H1 (cell line): ENCODE measurements at regions not wholly inside any gene's neighbourhood (a gene's known extent, or its start where the extent isn't known, plus 50 kb on each side); places are given as distances from the start of the nearest gene placed in this dataset.
A peak's percentile ranks its signal among the peaks of the same experiment; 100 is the strongest.

Source experiments
- CTCF ChIA-PET: fragments of 300-600 bp; sonication (Branson Sonifier 250); formaldehyde crosslinking; loops from one replicate; lab custom pipeline; 2021; ENCODE audit not compliant: partially characterized antibody; lab: Charles Lee
- POLR2A ChIA-PET: fragments of 300-600 bp; sonication (Branson Sonifier 250); formaldehyde crosslinking; loops from one replicate; lab custom pipeline; 2021; ENCODE audit warnings: inconsistent platforms; ENCODE audit not compliant: partially characterized antibody; lab: Charles Lee
- DNase-seq, 2 experiments: peaks; one replicate each; pipeline versions ENCODE4 v3.0.0 to v3.0.0-alpha.2; 2010 to 2022; ENCODE audit warnings: low spot score in 2 of 2, low read depth in 1 of 2, mixed read lengths in 1 of 2
- FAIRE-seq: peaks from 2 replicates; lab custom pipeline; 2011; peaks lifted over from hg19 to GRCh38; lab: Jason Lieb, UNC
- H2AFZ ChIP-seq: 2 replicates; pipeline ENCODE4 v1.8.1; 2012; ENCODE audit warnings: low read length, inconsistent platforms
- H2AK5ac ChIP-seq: 2 replicates; pipeline ENCODE4 v1.6.1; 2013; ENCODE audit warnings: low read depth, low read length
- H2BK120ac ChIP-seq: replicated peaks from 2 replicates; pipeline ENCODE3; 2013; ENCODE audit warnings: low read depth, low read length, inconsistent platforms
- H2BK12ac ChIP-seq: 2 replicates; pipeline ENCODE4 v1.6.1; 2013; ENCODE audit warnings: low read depth, low read length
- H2BK15ac ChIP-seq: 2 replicates; pipeline ENCODE4 v1.6.1; 2013; ENCODE audit warnings: low read length
- H2BK20ac ChIP-seq: 2 replicates; pipeline ENCODE4 v1.6.1; 2013; ENCODE audit warnings: low read length
- H2BK5ac ChIP-seq: 2 replicates; pipeline ENCODE4 v1.6.1; 2013; ENCODE audit warnings: low read depth, low read length
- H3K14ac ChIP-seq: 2 replicates; pipeline ENCODE4 v1.6.1; 2013; ENCODE audit warnings: inconsistent platforms; ENCODE audit not compliant: insufficient read length
- H3K18ac ChIP-seq: 2 replicates; pipeline ENCODE4 v1.6.1; 2013; ENCODE audit warnings: low read length; ENCODE audit errors: extremely low read depth
- H3K23ac ChIP-seq: 2 replicates; pipeline ENCODE4 v1.6.1; 2013; ENCODE audit warnings: inconsistent platforms; ENCODE audit not compliant: insufficient read length
- H3K23me2 ChIP-seq: 2 replicates; pipeline ENCODE4 v1.6.1; 2013; ENCODE audit warnings: low read depth, low read length
- H3K27ac ChIP-seq: 2 replicates; pipeline ENCODE4 v1.6.1; 2011; ENCODE audit warnings: low read depth, low read length, inconsistent platforms
- H3K27me3 ChIP-seq, 4 experiments: replicated peaks in 1 of 4; 1 replicate in 1 of 4; 2 replicates in 3 of 4; pipeline versions ENCODE4 v1.6.1 to v1.8.1; 2011 to 2013; ENCODE audit warnings: low read length in 3 of 4, mild to moderate bottlenecking in 3 of 4, inconsistent platforms in 2 of 4, mixed read lengths in 2 of 4, moderate library complexity in 1 of 4; ENCODE audit not compliant: control insufficient read depth in 3 of 4, insufficient read depth in 3 of 4; ENCODE audit errors: extremely low read depth in 1 of 4
- H3K36me3 ChIP-seq, 4 experiments: 2 replicates each; pipeline versions ENCODE4 v1.6.1 to v1.8.1; 2011 to 2013; ENCODE audit warnings: mild to moderate bottlenecking in 4 of 4, low read length in 3 of 4, moderate library complexity in 2 of 4, control low read depth in 1 of 4, inconsistent platforms in 1 of 4; ENCODE audit not compliant: insufficient read depth in 4 of 4, control insufficient read depth in 2 of 4
- H3K4ac ChIP-seq: replicated peaks from 2 replicates; pipeline ENCODE3; 2013; ENCODE audit warnings: low read length, low read depth, mixed read lengths, inconsistent platforms; ENCODE audit not compliant: insufficient read length
- H3K4me1 ChIP-seq, 4 experiments: replicated peaks in 1 of 4; 1 replicate in 1 of 4; 2 replicates in 3 of 4; pipeline versions ENCODE4 v1.6.1 to v1.8.1; 2011 to 2013; ENCODE audit warnings: low read length in 3 of 4, inconsistent platforms in 2 of 4, mixed read lengths in 1 of 4; ENCODE audit not compliant: insufficient read depth in 4 of 4, control insufficient read depth in 3 of 4
- H3K4me2 ChIP-seq, 2 experiments: 2 replicates each; pipeline versions ENCODE4 v1.6.1 to v1.8.1; 2011 to 2013; ENCODE audit warnings: low read depth in 2 of 2, low read length in 2 of 2, control low read depth in 1 of 2, inconsistent platforms in 1 of 2, mild to moderate bottlenecking in 1 of 2; ENCODE audit not compliant: insufficient read depth in 1 of 2
- H3K4me3 ChIP-seq, 4 experiments: fragments of 200-600, 300-600 bp in 1 of 4; sonication (generic), shearing (Covaris generic), sonication (Bioruptor Twin) in 1 of 4; 2 replicates each; pipeline versions ENCODE4 v1.5.1 to v1.8.1; 2011 to 2016; ENCODE audit warnings: low read length in 4 of 4, low read depth in 3 of 4, control low read depth in 2 of 4, inconsistent platforms in 2 of 4, mild to moderate bottlenecking in 2 of 4, mixed read lengths in 1 of 4, moderate library complexity in 1 of 4; ENCODE audit not compliant: insufficient read depth in 2 of 4; ENCODE audit errors: extremely low read depth in 1 of 4
- H3K56ac ChIP-seq: replicated peaks from 2 replicates; pipeline ENCODE3; 2013; ENCODE audit warnings: low read depth, mild to moderate bottlenecking, mixed read lengths, low read length, inconsistent platforms; ENCODE audit not compliant: insufficient read length
- H3K79me1 ChIP-seq: 2 replicates; pipeline ENCODE4 v1.6.1; 2013; ENCODE audit warnings: low read depth, low read length, control low read depth
- H3K79me2 ChIP-seq, 2 experiments: 2 replicates each; pipeline versions ENCODE4 v1.6.1 to v1.8.1; 2012 to 2013; ENCODE audit warnings: low read length in 2 of 2, mild to moderate bottlenecking in 2 of 2, inconsistent platforms in 1 of 2; ENCODE audit not compliant: insufficient read depth in 2 of 2, control insufficient read depth in 1 of 2
- H3K9ac ChIP-seq, 4 experiments: replicated peaks in 1 of 4; 1 replicate in 1 of 4; 2 replicates in 3 of 4; pipeline versions ENCODE4 v1.6.1 to v1.8.1; 2011 to 2013; ENCODE audit warnings: low read depth in 3 of 4, low read length in 3 of 4, control low read depth in 2 of 4, mild to moderate bottlenecking in 2 of 4, moderate library complexity in 2 of 4, inconsistent platforms in 1 of 4; ENCODE audit errors: extremely low read depth in 1 of 4
- H3K9me3 ChIP-seq, 2 experiments: 2 replicates each; pipeline versions ENCODE4 v1.6.1 to v1.8.1; 2012 to 2013; ENCODE audit warnings: mild to moderate bottlenecking in 2 of 2, moderate library complexity in 2 of 2, control low read depth in 1 of 2, inconsistent platforms in 1 of 2, low read depth in 1 of 2, low read length in 1 of 2, mixed read lengths in 1 of 2; ENCODE audit not compliant: insufficient read depth in 2 of 2
- H4K20me1 ChIP-seq, 2 experiments: replicated peaks in 1 of 2; 2 replicates each; pipeline versions ENCODE3 to v1.8.1; 2011 to 2013; ENCODE audit warnings: inconsistent platforms in 2 of 2, low read length in 2 of 2, mild to moderate bottlenecking in 1 of 2; ENCODE audit not compliant: insufficient read depth in 2 of 2, control insufficient read depth in 1 of 2
- H4K5ac ChIP-seq: 2 replicates; pipeline ENCODE4 v1.6.1; 2013; ENCODE audit warnings: low read length, low read depth, mixed read lengths, inconsistent platforms; ENCODE audit not compliant: insufficient read length
- H4K8ac ChIP-seq: 2 replicates; pipeline ENCODE4 v1.8.0; 2013; ENCODE audit warnings: mild to moderate bottlenecking, moderate library complexity, low read length, inconsistent platforms; ENCODE audit not compliant: insufficient read depth; ENCODE audit errors: extremely low read depth
- H4K91ac ChIP-seq: replicated peaks from 2 replicates; pipeline ENCODE3; 2013; ENCODE audit warnings: low read length, mixed read lengths, inconsistent platforms; ENCODE audit not compliant: insufficient read length
- ATF3 ChIP-seq: IDR thresholded peaks from 2 replicates; pipeline ENCODE4 v1.6.1; 2011; ENCODE audit warnings: low read depth, mild to moderate bottlenecking, low read length; ENCODE audit not compliant: insufficient read depth
- HDAC2 ChIP-seq, 2 experiments: fragments of 300-600 bp in 1 of 2; sonication (generic) in 1 of 2; IDR thresholded peaks; 2 replicates each; pipeline ENCODE4 v1.6.1; 2011 to 2012; ENCODE audit warnings: low read depth in 2 of 2, low read length in 2 of 2, mild to moderate bottlenecking in 2 of 2, moderate library complexity in 2 of 2, borderline replicate concordance in 1 of 2, inconsistent platforms in 1 of 2
- KDM1A ChIP-seq: fragments of 200-600, 300-600 bp; sonication (generic); IDR thresholded peaks from 2 replicates; pipeline ENCODE4 v1.7.1; 2016; ENCODE audit warnings: mild to moderate bottlenecking, low read length, borderline replicate concordance
- KDM5A ChIP-seq: fragments of 200-600 bp; IDR thresholded peaks from 2 replicates; pipeline ENCODE4 v1.7.1; 2012; ENCODE audit warnings: mild to moderate bottlenecking, low read length, inconsistent platforms, mixed read lengths
- MAX ChIP-seq: IDR thresholded peaks from 2 replicates; pipeline ENCODE4 v1.6.1; 2012; ENCODE audit warnings: inconsistent platforms
- POLR2A ChIP-seq, 2 experiments: IDR thresholded peaks; 1 replicate in 1 of 2; 2 replicates in 1 of 2; pipeline ENCODE4 v1.6.1; 2011; ENCODE audit warnings: low read depth in 2 of 2, low read length in 2 of 2, mild to moderate bottlenecking in 2 of 2; ENCODE audit errors: control extremely low read depth in 1 of 2
- POU5F1 ChIP-seq: IDR thresholded peaks from 2 replicates; pipeline ENCODE4 v1.6.1; 2011; ENCODE audit warnings: low read depth, mild to moderate bottlenecking, low read length, moderate library complexity
- SAP30 ChIP-seq: fragments of 300-600 bp; sonication (generic); IDR thresholded peaks from 2 replicates; pipeline ENCODE4 v1.7.1; 2012; ENCODE audit warnings: low read length, moderate library complexity, mild to moderate bottlenecking, inconsistent platforms; ENCODE audit not compliant: insufficient read depth, insufficient replicate concordance
- SP1 ChIP-seq: IDR thresholded peaks from 2 replicates; pipeline ENCODE4 v1.6.1; 2011; ENCODE audit warnings: low read depth, low read length
- TEAD4 ChIP-seq: IDR thresholded peaks from 2 replicates; pipeline ENCODE4 v1.6.1; 2012; ENCODE audit warnings: low read depth, low read length, inconsistent platforms, mixed read lengths
- WGBS, 2 experiments: shearing (Covaris generic) in 1 of 2; methylation state at CpG; one replicate each; pipeline versions ENCODE4 v1.1.6 to v1.1.7; 2013 to 2015; ENCODE audit warnings: low lambda C conversion rate in 2 of 2, mixed read lengths in 2 of 2, inconsistent platforms in 1 of 2, low coverage in 1 of 2, missing lambda C conversion rate in 1 of 2; ENCODE audit not compliant: insufficient replicate concordance in 2 of 2, insufficient coverage in 1 of 2, insufficient read length in 1 of 2; ENCODE audit errors: extremely low coverage in 1 of 2, missing lambda C conversion rate in 1 of 2; 5-methylcytosine and 5-hydroxymethylcytosine counted together
- TF ChIP-seq, protein P1 (sequence below), 3 experiments: IDR thresholded peaks; 1 replicate in 2 of 3; 2 replicates in 1 of 3; pipeline versions ENCODE4 v1.5.1 to v1.6.1; 2011; ENCODE audit warnings: low read length in 3 of 3, mild to moderate bottlenecking in 3 of 3, inconsistent platforms in 2 of 3, low read depth in 1 of 3, moderate library complexity in 1 of 3; ENCODE audit not compliant: insufficient read depth in 1 of 3; ENCODE audit errors: control extremely low read depth in 1 of 3

DNA sequence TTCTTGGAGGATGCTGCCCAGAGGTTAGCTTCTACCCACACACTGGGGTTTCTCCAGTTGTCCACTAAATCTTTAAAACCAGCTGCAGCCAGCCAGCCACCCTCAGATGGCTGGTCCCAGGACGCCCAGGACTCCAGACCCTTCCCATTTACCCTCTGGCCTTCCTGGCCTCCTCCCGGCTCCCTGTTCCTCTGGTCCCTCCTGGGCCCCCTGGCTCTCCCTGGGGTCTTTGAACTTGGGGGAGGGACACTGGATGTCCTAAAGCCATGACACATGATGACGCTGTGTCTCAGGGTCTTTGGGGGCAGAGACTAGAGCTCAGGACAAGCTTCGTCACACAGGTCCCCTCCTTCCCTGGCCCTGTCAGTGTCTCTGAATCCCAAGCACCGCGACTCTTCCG is 201.1 kb upstream of the HDAC4 start:
- Histone ChIP-seq H4K5ac (no peak overlapping the region), H3K4ac (no peak overlapping the region), H3K79me2 (no peaks in the 10 kb centered on the region), H3K79me1 (no peaks in the 10 kb centered on the region), H2AK5ac (no peak overlapping the region), H3K4me1 (peaks cover 8 to 20% (median 17%) of the 10 kb centered on the region in 4 experiments), H4K91ac (no peak overlapping the region), H2BK20ac (no peak overlapping the region), H3K23ac (no peak overlapping the region), H3K27me3 (peaks cover 0 to 4% (median 0%) of the 10 kb centered on the region in 4 experiments; a peak in 4 of 7 replicates), H3K4me2 (peak overlapping the region; percentile 12 to 29; a peak in 2 of 4 replicates), H2BK5ac (no peak overlapping the region), H4K8ac (no peak overlapping the region), H2BK120ac (no peak overlapping the region), H2AFZ (no peak overlapping the region), H3K9me3 (no peaks in the 10 kb centered on the region; a peak in 1 of 4 replicates), H2BK15ac (no peak overlapping the region), H4K20me1 (no peaks in the 10 kb centered on the region), H3K18ac (no peak overlapping the region; the same call in 1 of the 2 replicates), H3K56ac (no peak overlapping the region), H3K36me3 (no peaks in the 10 kb centered on the region), H3K9ac (no peak overlapping the region), H3K27ac (no peak overlapping the region), H3K4me3 (no peak overlapping the region), H2BK12ac (no peak overlapping the region), H3K23me2 (no peaks in the 10 kb centered on the region), H3K14ac (no peak overlapping the region)
- TF ChIP-seq KDM1A (no peak), KDM5A (no peak), SAP30 (no peak), SP1 (no peak), TEAD4 (no peak), POU5F1 (no peak), POLR2A (IDR thresholded peaks at IDR 0.05; ENCODE audit: control extremely low read depth in 1 of 2, low read depth in 2 of 2, low read length in 2 of 2) (no peak), HDAC2 (IDR thresholded peaks at IDR 0.05; ENCODE audit: borderline replicate concordance in 1 of 2, low read depth in 2 of 2, low read length in 2 of 2) (no peak), ATF3 (no peak), MAX (no peak)
- TF ChIP-seq, protein P1, sequence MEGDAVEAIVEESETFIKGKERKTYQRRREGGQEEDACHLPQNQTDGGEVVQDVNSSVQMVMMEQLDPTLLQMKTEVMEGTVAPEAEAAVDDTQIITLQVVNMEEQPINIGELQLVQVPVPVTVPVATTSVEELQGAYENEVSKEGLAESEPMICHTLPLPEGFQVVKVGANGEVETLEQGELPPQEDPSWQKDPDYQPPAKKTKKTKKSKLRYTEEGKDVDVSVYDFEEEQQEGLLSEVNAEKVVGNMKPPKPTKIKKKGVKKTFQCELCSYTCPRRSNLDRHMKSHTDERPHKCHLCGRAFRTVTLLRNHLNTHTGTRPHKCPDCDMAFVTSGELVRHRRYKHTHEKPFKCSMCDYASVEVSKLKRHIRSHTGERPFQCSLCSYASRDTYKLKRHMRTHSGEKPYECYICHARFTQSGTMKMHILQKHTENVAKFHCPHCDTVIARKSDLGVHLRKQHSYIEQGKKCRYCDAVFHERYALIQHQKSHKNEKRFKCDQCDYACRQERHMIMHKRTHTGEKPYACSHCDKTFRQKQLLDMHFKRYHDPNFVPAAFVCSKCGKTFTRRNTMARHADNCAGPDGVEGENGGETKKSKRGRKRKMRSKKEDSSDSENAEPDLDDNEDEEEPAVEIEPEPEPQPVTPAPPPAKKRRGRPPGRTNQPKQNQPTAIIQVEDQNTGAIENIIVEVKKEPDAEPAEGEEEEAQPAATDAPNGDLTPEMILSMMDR (IDR thresholded peaks at IDR 0.05; ENCODE audit: control extremely low read depth in 1 of 3, insufficient read depth in 1 of 3, low read depth in 1 of 3, low read length in 3 of 3), result no peak
- ChIA-PET CTCF (no interaction called here), POLR2A (no interaction called here)
- DNase-seq (no peak), FAIRE-seq (no peak)
- WGBS, 2 experiments, result 90% methylated on average over 6 of the region's 7 CpGs; no CpG with 5 or more reads in 1 of the 2 experiments
